Common myeloid progenitor, CD34-positive (primary cell): ENCODE measurements at regions not wholly inside any gene's neighbourhood (a gene's known extent, or its start where the extent isn't known, plus 50 kb on each side); places are given as distances from the start of the nearest gene placed in this dataset.

Experiments used
- CTCF ChIA-PET: fragments of 350-600 bp; sonication (Branson Sonifier 250); formaldehyde crosslinking; loops from one replicate; lab custom pipeline; 2021; ENCODE audit warnings: antibody characterized with exemption; lab: Charles Lee
- POLR2A ChIA-PET: fragments of 350-600 bp; sonication (Branson Sonifier 250); formaldehyde crosslinking; loops from one replicate; lab custom pipeline; 2021; ENCODE audit warnings: antibody characterized with exemption; lab: Charles Lee
- DNase-seq, 3 donors: peaks; one replicate each; pipeline versions ENCODE4 v3.0.0 to v3.0.0-alpha.2; 2013
- H3K27ac ChIP-seq, 2 experiments: 1 replicate in 1 of 2; 2 replicates in 1 of 2; pipeline ENCODE4 v1.7.0; 2013; ENCODE audit warnings: inconsistent platforms in 2 of 2, low read length in 2 of 2, mild to moderate bottlenecking in 2 of 2, low read depth in 1 of 2, moderate library complexity in 1 of 2; ENCODE audit not compliant: severe bottlenecking in 2 of 2, insufficient read depth in 1 of 2, poor library complexity in 1 of 2
- H3K27me3 ChIP-seq, 5 experiments: replicated peaks in 2 of 5; 1 replicate in 3 of 5; 2 replicates in 2 of 5; pipeline versions ENCODE4 v1.6.1 to v1.7.0; 2013; ENCODE audit warnings: low read length in 4 of 5, mild to moderate bottlenecking in 2 of 5, moderate library complexity in 2 of 5, inconsistent platforms in 1 of 5; ENCODE audit not compliant: insufficient read depth in 5 of 5, control insufficient read depth in 4 of 5
- H3K36me3 ChIP-seq, 4 experiments: 1 replicate in 2 of 4; 2 replicates in 2 of 4; pipeline versions ENCODE4 v1.6.1 to v1.7.0; 2013; ENCODE audit warnings: low read length in 3 of 4, control low read depth in 1 of 4, mild to moderate bottlenecking in 1 of 4; ENCODE audit not compliant: control insufficient read depth in 4 of 4, insufficient read depth in 4 of 4
- H3K4me1 ChIP-seq, 4 experiments: 1 replicate in 3 of 4; 2 replicates in 1 of 4; pipeline versions ENCODE4 v1.6.1 to v1.7.1; 2013; ENCODE audit warnings: low read length in 3 of 4, mild to moderate bottlenecking in 3 of 4, control low read depth in 1 of 4, inconsistent platforms in 1 of 4, moderate library complexity in 1 of 4; ENCODE audit not compliant: control insufficient read depth in 4 of 4, insufficient read depth in 4 of 4; ENCODE audit errors: control extremely low read depth in 1 of 4
- H3K4me3 ChIP-seq, 7 experiments: 1 replicate in 4 of 7; 2 replicates in 3 of 7; pipeline versions ENCODE4 v1.5.1 to v1.7.0; 2013; ENCODE audit warnings: mild to moderate bottlenecking in 7 of 7, low read length in 6 of 7, moderate library complexity in 6 of 7, inconsistent platforms in 2 of 7, low read depth in 2 of 7, control low read depth in 1 of 7; ENCODE audit not compliant: insufficient read depth in 4 of 7, control insufficient read depth in 1 of 7; ENCODE audit errors: extremely low read depth in 1 of 7
- H3K9me3 ChIP-seq, 5 experiments: 1 replicate in 4 of 5; 2 replicates in 1 of 5; pipeline versions ENCODE4 v1.6.1 to v1.7.1; 2013; ENCODE audit warnings: low read length in 4 of 5, mild to moderate bottlenecking in 2 of 5, inconsistent platforms in 1 of 5, low read depth in 1 of 5, moderate library complexity in 1 of 5; ENCODE audit not compliant: control insufficient read depth in 4 of 5, insufficient read depth in 2 of 5; ENCODE audit errors: control extremely low read depth in 1 of 5
- WGBS: methylation state at CpG from one replicate; pipeline ENCODE4 v1.1.5; 2013; ENCODE audit not compliant: insufficient coverage; 5-methylcytosine and 5-hydroxymethylcytosine counted together

DNA sequence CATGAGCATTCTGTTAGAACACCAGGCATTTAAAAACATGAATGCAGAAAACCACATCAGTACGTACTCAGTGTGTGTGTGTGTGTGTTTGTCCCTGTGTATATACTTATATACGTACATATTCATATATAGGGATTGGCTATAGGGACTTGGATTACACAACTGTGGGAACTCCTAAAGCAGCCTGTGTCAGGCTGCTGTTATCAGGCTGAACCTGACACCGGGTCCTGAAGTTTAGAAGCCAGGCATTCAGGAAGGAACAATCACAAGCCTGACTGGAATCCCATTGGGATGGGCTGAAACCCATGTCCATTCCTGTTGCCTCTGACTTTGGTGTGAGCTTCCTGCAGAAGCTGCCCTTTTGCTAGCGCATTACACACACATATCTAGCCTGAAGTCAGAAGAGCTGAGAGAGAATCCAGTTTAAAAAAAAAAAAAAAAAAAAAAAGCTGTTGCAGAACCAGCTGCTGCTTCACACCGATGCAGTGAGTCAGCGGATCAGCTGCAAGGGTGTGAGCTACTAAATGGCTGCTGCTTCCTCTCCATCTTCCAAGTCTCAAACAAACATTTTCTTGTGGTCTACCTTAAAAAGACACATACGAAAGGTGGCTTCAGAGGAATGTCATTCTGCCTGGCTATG lies 348.1 kb downstream of the THBS2 start:
- 90% methylated on average over 3 of the region's 7 CpGs for WGBS
- peaks cover 0 to 10% (median 2%) of the 10 kb centered on the region in 5 experiments for H3K9me3 ChIP-seq
- no peaks in the 10 kb centered on the region for H3K27me3 ChIP-seq
- no peak overlapping the region for H3K4me3 ChIP-seq
- DNase-seq: peak in 1 of 3 donors; percentile 10
- no peak overlapping the region for H3K27ac ChIP-seq
- CTCF ChIA-PET: interaction anchor here (0.6 kb wide), 1 partner anchor 259 kb away, joined by 3 read pairs; no protein-coding TSS in a partner anchor
- no peaks in the 10 kb centered on the region for H3K4me1 ChIP-seq
- POLR2A ChIA-PET: no interaction called here
- H3K36me3 ChIP-seq: no peaks in the 10 kb centered on the region

DNA sequence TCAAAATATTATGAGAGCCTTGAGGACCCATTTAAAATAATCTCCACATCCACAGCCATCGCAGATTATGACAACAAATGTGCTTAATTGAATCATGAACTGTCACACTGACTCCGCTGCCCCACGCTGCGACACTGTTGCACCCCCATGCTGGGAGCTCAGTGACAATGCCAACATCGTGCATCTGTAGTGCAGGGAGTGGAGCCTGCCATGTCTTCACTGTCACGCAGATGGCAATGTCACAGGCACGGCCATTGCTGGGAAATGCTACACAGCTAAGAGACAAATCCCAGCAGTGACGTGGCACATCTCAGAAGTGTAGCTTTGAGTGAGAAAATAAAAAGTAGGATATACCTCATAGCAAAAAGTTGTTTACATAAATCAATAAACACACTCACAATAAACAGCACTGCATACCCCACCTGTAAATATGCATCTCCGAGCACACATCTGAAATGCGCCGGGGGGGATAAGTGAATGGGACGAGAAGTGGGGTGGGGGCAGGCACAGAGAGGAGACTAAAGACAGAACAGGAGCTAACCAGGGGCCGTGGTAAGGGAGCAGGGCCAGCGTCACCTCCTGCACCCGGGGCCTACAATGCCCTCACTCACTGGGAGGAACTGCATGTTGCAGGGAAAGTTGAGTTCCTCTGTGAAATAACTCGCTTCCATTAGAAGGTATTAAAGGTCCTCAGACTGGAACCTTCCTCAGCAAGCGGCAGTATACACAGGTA lies 349.9 kb downstream of the THBS2 start:
- no peaks in the 10 kb centered on the region for H3K27me3 ChIP-seq
- no peak overlapping the region for H3K4me3 ChIP-seq
- H3K4me1 ChIP-seq: no peaks in the 10 kb centered on the region
- no peaks in the 10 kb centered on the region for H3K36me3 ChIP-seq
- no peak overlapping the region for H3K27ac ChIP-seq
- ChIA-PET CTCF (interaction anchor here (0.7 kb wide), 1 partner anchor 23 kb away, joined by 3 read pairs; no protein-coding TSS in a partner anchor), POLR2A (no interaction called here)
- H3K9me3 ChIP-seq: peaks cover 0 to 10% (median 0%) of the 10 kb centered on the region in 5 experiments
- no peak for DNase-seq
- WGBS: 97% methylated on average over 16 of the region's 17 CpGs

DNA sequence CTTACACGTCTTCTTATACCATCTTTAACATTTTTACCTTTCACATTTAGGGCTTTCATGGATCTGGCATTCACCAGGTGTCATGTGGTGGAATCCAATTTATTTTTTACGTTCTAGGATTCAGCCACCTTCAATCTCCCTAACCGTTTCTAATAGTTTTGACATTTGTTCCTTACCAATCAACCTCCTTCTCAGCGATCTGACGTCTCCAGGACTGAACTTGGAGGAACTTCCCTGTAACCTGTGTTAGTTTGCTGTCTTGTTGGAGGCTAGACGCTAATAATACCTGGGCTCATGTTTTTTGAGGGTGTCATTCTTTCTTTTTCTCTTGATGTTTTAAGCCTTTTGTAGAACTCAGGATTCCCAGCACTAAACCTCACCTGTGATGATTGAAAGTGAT lies 351.6 kb downstream of the THBS2 start:
- H3K9me3 ChIP-seq: peaks cover 0 to 7% (median 0%) of the 10 kb centered on the region in 5 experiments
- H3K36me3 ChIP-seq: no peaks in the 10 kb centered on the region
- DNase-seq: no peak
- no peaks in the 10 kb centered on the region for H3K27me3 ChIP-seq
- CTCF ChIA-PET: no interaction called here
- no peak overlapping the region for H3K27ac ChIP-seq
- WGBS: 85% methylated on average over 4 of the region's 6 CpGs
- H3K4me3 ChIP-seq: no peak overlapping the region
- H3K4me1 ChIP-seq: no peaks in the 10 kb centered on the region
- POLR2A ChIA-PET: no interaction called here

DNA sequence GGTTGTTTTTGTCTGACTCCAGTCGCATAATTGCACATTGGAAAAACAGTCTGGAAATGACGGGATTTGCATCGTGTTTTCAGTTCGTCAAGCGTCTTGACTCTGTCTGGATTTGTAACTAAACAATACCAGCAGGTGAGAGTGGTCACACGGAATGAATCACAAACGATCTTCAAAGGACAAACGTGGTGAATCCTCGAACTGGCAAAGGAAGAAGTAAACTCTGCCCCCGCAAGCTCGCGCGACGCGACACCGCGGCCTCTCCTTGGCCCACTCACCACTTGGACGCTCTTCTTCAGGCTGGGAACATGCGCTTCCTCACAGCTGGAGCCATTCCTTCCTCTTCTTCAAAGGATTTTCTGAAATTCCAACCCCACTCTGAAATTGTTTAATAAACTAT lies 352.6 kb downstream of the THBS2 start:
- ChIA-PET POLR2A (no interaction called here), CTCF (interaction anchor here (0.7 kb wide), 1 partner anchor 890 kb away, joined by 3 read pairs; no protein-coding TSS in a partner anchor)
- Histone ChIP-seq H3K27ac (no peak overlapping the region), H3K4me1 (no peaks in the 10 kb centered on the region), H3K27me3 (no peaks in the 10 kb centered on the region), H3K9me3 (peaks cover 0 to 7% (median 1%) of the 10 kb centered on the region in 5 experiments), H3K4me3 (no peak overlapping the region), H3K36me3 (no peaks in the 10 kb centered on the region)
- WGBS: 95% methylated on average over 19 of the region's 19 CpGs
- no peak for DNase-seq

DNA sequence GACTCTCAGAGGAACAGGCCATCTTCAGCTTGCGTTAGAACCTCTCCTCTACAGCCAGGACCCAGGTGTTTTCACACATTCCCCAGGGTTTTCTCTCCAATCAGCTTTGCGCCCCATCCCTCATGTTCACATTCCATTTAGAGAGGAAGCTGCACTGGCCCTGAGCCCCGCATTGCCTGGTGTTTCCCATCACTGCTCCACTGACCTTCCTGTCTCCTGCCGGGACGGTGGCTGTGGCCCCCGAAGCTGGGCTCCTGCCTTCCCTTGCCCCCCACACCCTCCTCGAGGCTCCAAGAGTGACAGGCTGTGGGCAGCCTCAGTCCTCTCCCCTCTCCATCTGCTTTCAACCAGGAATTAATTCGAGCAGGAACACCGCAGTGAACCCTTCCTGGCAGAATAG lies 357.3 kb downstream of the THBS2 start:
- 94% methylated on average over 7 of the region's 9 CpGs for WGBS
- DNase-seq: no peak
- Histone ChIP-seq H3K9me3 (peaks cover 0 to 4% (median 1%) of the 10 kb centered on the region in 5 experiments), H3K4me1 (peaks cover 0 to 6% (median 4%) of the 10 kb centered on the region in 4 experiments), H3K36me3 (no peaks in the 10 kb centered on the region), H3K4me3 (no peak overlapping the region), H3K27me3 (no peaks in the 10 kb centered on the region), H3K27ac (no peak overlapping the region)
- ChIA-PET POLR2A (no interaction called here), CTCF (no interaction called here)

DNA sequence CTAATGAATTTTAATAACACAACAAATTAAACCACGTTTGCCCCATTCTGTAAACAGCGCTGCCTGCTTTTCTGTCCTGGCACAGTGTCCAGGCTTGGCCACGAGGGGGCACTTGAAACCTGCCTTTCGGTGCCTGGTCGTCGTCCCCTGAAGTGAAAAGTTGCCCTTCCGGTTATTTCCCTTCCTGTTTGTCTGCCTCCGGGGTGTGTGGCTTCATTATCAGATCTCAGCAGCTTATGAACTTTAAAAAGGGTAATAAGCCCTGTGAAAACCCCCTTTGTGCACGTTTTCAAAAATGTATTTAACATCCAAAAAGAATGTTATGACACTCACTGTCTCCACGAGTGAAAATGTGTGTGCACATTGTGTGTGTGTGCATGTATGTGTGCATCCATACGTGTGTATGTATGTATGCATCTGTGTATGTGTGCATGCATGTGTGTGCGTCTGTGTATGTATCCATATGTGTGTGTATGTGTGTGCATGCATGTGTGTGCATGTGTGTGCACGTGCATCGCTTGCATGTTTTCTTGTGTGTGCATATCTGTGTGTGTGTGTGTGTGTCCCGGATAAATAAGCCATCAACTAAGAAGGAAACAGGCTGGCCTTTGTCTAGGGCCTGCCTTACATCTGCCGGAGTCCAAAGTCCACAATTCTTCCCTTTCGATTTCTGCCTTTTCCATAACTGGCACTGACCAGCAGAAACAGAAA lies 358.4 kb downstream of the THBS2 start:
- H3K4me3 ChIP-seq: peak overlapping the region in 3 of 7 experiments; percentile 30 to 62 (median 53)
- H3K27ac ChIP-seq: no peak overlapping the region
- H3K9me3 ChIP-seq: peaks cover 0 to 4% (median 1%) of the 10 kb centered on the region in 5 experiments
- WGBS: 12% methylated on average over 10 of the region's 17 CpGs
- no peaks in the 10 kb centered on the region for H3K27me3 ChIP-seq
- no peaks in the 10 kb centered on the region for H3K36me3 ChIP-seq
- peaks cover 0 to 6% (median 4%) of the 10 kb centered on the region in 4 experiments for H3K4me1 ChIP-seq
- DNase-seq: peak; percentile 70 to 87 (median 83)
- CTCF ChIA-PET: interaction anchor here (1.2 to 1.9 kb wide), 3 partner anchors 16 to 1628 kb away, joined by 3 to 5 read pairs (median 4); no protein-coding TSS in a partner anchor
- POLR2A ChIA-PET: no interaction called here
